H9 (cell line): ENCODE measurements at regions not wholly inside any gene's neighbourhood (a gene's known extent, or its start where the extent isn't known, plus 50 kb on each side); places are given as distances from the start of the nearest gene placed in this dataset.

Experiments
- DNase-seq: peaks from one replicate; pipeline ENCODE4 v3.0.0-alpha.2; 2017
- H2AFZ ChIP-seq: one replicate; pipeline ENCODE4 v1.6.1; 2013; ENCODE audit warnings: mild to moderate bottlenecking, low read length, control low read depth, moderate library complexity
- H2AK5ac ChIP-seq: 2 replicates; pipeline ENCODE4 v1.6.1; 2013; ENCODE audit warnings: low read length, control low read depth, mixed read lengths; ENCODE audit not compliant: insufficient read length
- H2BK120ac ChIP-seq: one replicate; pipeline ENCODE4 v1.6.1; 2013; ENCODE audit warnings: low read depth, mild to moderate bottlenecking, low read length, control low read depth, inconsistent platforms; ENCODE audit not compliant: poor library complexity, severe bottlenecking
- H2BK12ac ChIP-seq: 2 replicates; pipeline ENCODE4 v1.6.1; 2013; ENCODE audit warnings: low read length, control low read depth, mixed read lengths, low read depth; ENCODE audit not compliant: insufficient read length
- H2BK15ac ChIP-seq: 2 replicates; pipeline ENCODE4 v1.6.1; 2013; ENCODE audit warnings: low read depth, low read length, control low read depth
- H2BK20ac ChIP-seq: one replicate; pipeline ENCODE4 v1.6.1; 2013; ENCODE audit warnings: low read depth, mild to moderate bottlenecking, low read length, control low read depth, inconsistent platforms; ENCODE audit not compliant: poor library complexity, severe bottlenecking
- H2BK5ac ChIP-seq: 2 replicates; pipeline ENCODE4 v1.6.1; 2013; ENCODE audit warnings: low read length, control low read depth, mixed read lengths; ENCODE audit not compliant: insufficient read length
- H3K14ac ChIP-seq: 2 replicates; pipeline ENCODE4 v1.6.1; 2013; ENCODE audit warnings: low read length, control low read depth; ENCODE audit not compliant: insufficient read depth
- H3K18ac ChIP-seq: 2 replicates; pipeline ENCODE4 v1.6.1; 2013; ENCODE audit warnings: low read depth, mild to moderate bottlenecking, mixed read lengths, low read length, control low read depth; ENCODE audit not compliant: insufficient read length
- H3K23ac ChIP-seq: 2 replicates; pipeline ENCODE4 v1.6.1; 2013; ENCODE audit warnings: low read length, control low read depth, mixed read lengths, low read depth; ENCODE audit not compliant: insufficient read length
- H3K23me2 ChIP-seq: 2 replicates; pipeline ENCODE4 v1.6.1; 2013; ENCODE audit warnings: low read depth, mild to moderate bottlenecking, mixed read lengths, low read length, control low read depth; ENCODE audit not compliant: insufficient read length, poor library complexity, severe bottlenecking
- H3K27ac ChIP-seq: 2 replicates; pipeline ENCODE4 v1.5.1; 2013; ENCODE audit warnings: low read length, control low read depth, mixed read lengths, low read depth; ENCODE audit not compliant: insufficient read length
- H3K27me3 ChIP-seq: 2 replicates; pipeline ENCODE4 v1.6.1; 2013; ENCODE audit warnings: low read length, control low read depth, inconsistent platforms; ENCODE audit not compliant: insufficient read depth
- H3K4ac ChIP-seq: 2 replicates; pipeline ENCODE4 v1.6.1; 2013; ENCODE audit warnings: low read depth, mild to moderate bottlenecking, control low read depth, inconsistent platforms, low read length, moderate library complexity
- H3K4me1 ChIP-seq: 2 replicates; pipeline ENCODE4 v1.6.1; 2013; ENCODE audit warnings: low read length, control low read depth, inconsistent platforms; ENCODE audit not compliant: insufficient read depth
- H3K4me2 ChIP-seq: 2 replicates; pipeline ENCODE4 v1.6.1; 2013; ENCODE audit warnings: low read length, control low read depth, mixed read lengths; ENCODE audit not compliant: insufficient read length, insufficient read depth
- H3K56ac ChIP-seq: 2 replicates; pipeline ENCODE4 v1.6.1; 2013; ENCODE audit warnings: low read depth, mild to moderate bottlenecking, mixed read lengths, low read length, control low read depth; ENCODE audit not compliant: insufficient read length
- H3K79me1 ChIP-seq: 2 replicates; pipeline ENCODE4 v1.6.1; 2013; ENCODE audit warnings: low read depth, mild to moderate bottlenecking, moderate library complexity, low read length, control low read depth, inconsistent platforms; ENCODE audit not compliant: insufficient read depth, poor library complexity, severe bottlenecking
- H3K79me2 ChIP-seq: 2 replicates; pipeline ENCODE4 v1.6.1; 2013; ENCODE audit warnings: low read length, control low read depth, inconsistent platforms; ENCODE audit not compliant: insufficient read depth
- H3K9ac ChIP-seq: 2 replicates; pipeline ENCODE4 v1.6.1; 2013; ENCODE audit warnings: low read length, control low read depth, mixed read lengths; ENCODE audit not compliant: insufficient read length; ENCODE audit errors: extremely low read depth
- H3K9me3 ChIP-seq: one replicate; pipeline ENCODE4 v1.6.1; 2013; ENCODE audit warnings: low read depth, low read length, inconsistent platforms; ENCODE audit not compliant: control insufficient read depth
- H3T11ph ChIP-seq: one replicate; pipeline ENCODE4 v1.6.1; 2013; ENCODE audit warnings: mild to moderate bottlenecking, low read length, control low read depth, inconsistent platforms
- H4K20me1 ChIP-seq: one replicate; pipeline ENCODE4 v1.6.1; 2013; ENCODE audit not compliant: control insufficient read depth, insufficient read length, insufficient read depth
- H4K5ac ChIP-seq: 2 replicates; pipeline ENCODE4 v1.6.1; 2013; ENCODE audit warnings: low read depth, mild to moderate bottlenecking, mixed read lengths, low read length, control low read depth; ENCODE audit not compliant: insufficient read length
- H4K8ac ChIP-seq: replicated peaks from 2 replicates; pipeline ENCODE4 v1.6.1; 2013; ENCODE audit warnings: low read length, control low read depth, mixed read lengths, low read depth; ENCODE audit not compliant: insufficient read length
- H4K91ac ChIP-seq: 2 replicates; pipeline ENCODE4 v1.6.1; 2013; ENCODE audit warnings: low read depth, mild to moderate bottlenecking, moderate library complexity, mixed read lengths, low read length, control low read depth; ENCODE audit not compliant: insufficient read length
- H3K27ac Mint-ChIP-seq, 3 experiments: 2 replicates in 2 of 3; 3 replicates in 1 of 3; pipeline ENCODE4 v1.8.0; 2020 to 2021; ENCODE audit warnings: mixed read lengths in 3 of 3, mild to moderate bottlenecking in 1 of 3, moderate library complexity in 1 of 3
- H3K27me3 Mint-ChIP-seq: 2 replicates; pipeline ENCODE4 v1.8.0; 2021; ENCODE audit warnings: low read depth, mild to moderate bottlenecking, moderate library complexity, mixed read lengths
- H3K36me3 Mint-ChIP-seq, 3 experiments: 2 replicates in 2 of 3; 3 replicates in 1 of 3; pipeline ENCODE4 v1.8.0; 2020 to 2021; ENCODE audit warnings: low read depth in 3 of 3, mixed read lengths in 3 of 3; ENCODE audit not compliant: insufficient read depth in 1 of 3
- H3K4me1 Mint-ChIP-seq, 2 experiments: 2 replicates each; pipeline ENCODE4 v1.8.0; 2020; ENCODE audit warnings: mixed read lengths in 2 of 2
- H3K4me3 Mint-ChIP-seq, 2 experiments: 2 replicates in 1 of 2; 3 replicates in 1 of 2; pipeline ENCODE4 v1.8.0; 2020 to 2021; ENCODE audit warnings: mild to moderate bottlenecking in 2 of 2, mixed read lengths in 2 of 2, moderate library complexity in 1 of 2
- H3K9me3 Mint-ChIP-seq, 2 experiments: 2 replicates in 1 of 2; 3 replicates in 1 of 2; pipeline ENCODE4 v1.8.0; 2020; ENCODE audit warnings: mild to moderate bottlenecking in 2 of 2, mixed read lengths in 2 of 2, moderate library complexity in 1 of 2
- WGBS: extraction: QIAGEN DNeasy Blood & Tissue Kit; methylation state at CpG from one replicate; pipeline ENCODE4 v1.1.7; 2013; ENCODE audit warnings: missing lambda C conversion rate, low lambda C conversion rate, mixed read lengths; ENCODE audit not compliant: insufficient read length; ENCODE audit errors: extremely low coverage; 5-methylcytosine and 5-hydroxymethylcytosine counted together
- TF ChIP-seq, protein P1 (sequence below): fragments of 200-600 bp; sonication (generic); conservative IDR thresholded peaks from 3 replicates; pipeline ENCODE4 v1.8.0; 2021; ENCODE audit warnings: antibody characterized with exemption, mild to moderate bottlenecking

GRCh38 chr2:76288146-76288545 is 577.4 kb upstream of the GCFC2 start:
- H3K4me1 Mint-ChIP-seq = no peaks in the 10 kb centered on the region
- Histone ChIP-seq H2BK5ac (no peak overlapping the region), H3K4me1 (no peaks in the 10 kb centered on the region), H4K20me1 (no peaks in the 10 kb centered on the region), H2AK5ac (no peak overlapping the region), H3T11ph (no peak overlapping the region), H3K27ac (no peak overlapping the region), H2BK12ac (no peak overlapping the region), H3K9me3 (no peaks in the 10 kb centered on the region), H3K27me3 (no peaks in the 10 kb centered on the region), H3K79me2 (no peaks in the 10 kb centered on the region), H2AFZ (no peak overlapping the region), H3K23ac (no peak overlapping the region), H3K23me2 (no peaks in the 10 kb centered on the region), H3K9ac (no peak overlapping the region), H3K4ac (no peak overlapping the region), H3K56ac (no peak overlapping the region), H2BK120ac (no peak overlapping the region), H3K14ac (no peak overlapping the region), H3K18ac (no peak overlapping the region), H4K8ac (no peak overlapping the region), H4K5ac (no peak overlapping the region), H3K4me2 (no peak overlapping the region), H2BK20ac (no peak overlapping the region), H2BK15ac (no peak overlapping the region), H3K79me1 (no peaks in the 10 kb centered on the region), H4K91ac (no peak overlapping the region)
- no peaks in the 10 kb centered on the region for H3K27me3 Mint-ChIP-seq
- H3K4me3 Mint-ChIP-seq = no peak overlapping the region
- WGBS = 100% methylated on average over 1 of the region's 2 CpGs
- H3K27ac Mint-ChIP-seq = no peak overlapping the region
- DNase-seq = no peak
- no peaks in the 10 kb centered on the region for H3K9me3 Mint-ChIP-seq
- H3K36me3 Mint-ChIP-seq = no peaks in the 10 kb centered on the region
- TF ChIP-seq, protein P1, sequence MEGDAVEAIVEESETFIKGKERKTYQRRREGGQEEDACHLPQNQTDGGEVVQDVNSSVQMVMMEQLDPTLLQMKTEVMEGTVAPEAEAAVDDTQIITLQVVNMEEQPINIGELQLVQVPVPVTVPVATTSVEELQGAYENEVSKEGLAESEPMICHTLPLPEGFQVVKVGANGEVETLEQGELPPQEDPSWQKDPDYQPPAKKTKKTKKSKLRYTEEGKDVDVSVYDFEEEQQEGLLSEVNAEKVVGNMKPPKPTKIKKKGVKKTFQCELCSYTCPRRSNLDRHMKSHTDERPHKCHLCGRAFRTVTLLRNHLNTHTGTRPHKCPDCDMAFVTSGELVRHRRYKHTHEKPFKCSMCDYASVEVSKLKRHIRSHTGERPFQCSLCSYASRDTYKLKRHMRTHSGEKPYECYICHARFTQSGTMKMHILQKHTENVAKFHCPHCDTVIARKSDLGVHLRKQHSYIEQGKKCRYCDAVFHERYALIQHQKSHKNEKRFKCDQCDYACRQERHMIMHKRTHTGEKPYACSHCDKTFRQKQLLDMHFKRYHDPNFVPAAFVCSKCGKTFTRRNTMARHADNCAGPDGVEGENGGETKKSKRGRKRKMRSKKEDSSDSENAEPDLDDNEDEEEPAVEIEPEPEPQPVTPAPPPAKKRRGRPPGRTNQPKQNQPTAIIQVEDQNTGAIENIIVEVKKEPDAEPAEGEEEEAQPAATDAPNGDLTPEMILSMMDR = no peak
